Hematopoietic multipotent progenitor cell treated with erythropoietin and hydrocortisone succinate and interleukin-3 and kit ligand, for 17 days (in vitro differentiated cells): ENCODE measurements at regions not wholly inside any gene's neighbourhood (a gene's known extent, or its start where the extent isn't known, plus 50 kb on each side); places are given as distances from the start of the nearest gene placed in this dataset.

ENCODE experiments used
- DNase-seq: peaks from one replicate; pipeline ENCODE4 v3.0.0-alpha.2; 2015; ENCODE audit warnings: low spot score

GRCh38 chr20:56996533-56996932 lies 269.9 kb downstream of the BMP7 start:
- DNase-seq: no peak

DNA sequence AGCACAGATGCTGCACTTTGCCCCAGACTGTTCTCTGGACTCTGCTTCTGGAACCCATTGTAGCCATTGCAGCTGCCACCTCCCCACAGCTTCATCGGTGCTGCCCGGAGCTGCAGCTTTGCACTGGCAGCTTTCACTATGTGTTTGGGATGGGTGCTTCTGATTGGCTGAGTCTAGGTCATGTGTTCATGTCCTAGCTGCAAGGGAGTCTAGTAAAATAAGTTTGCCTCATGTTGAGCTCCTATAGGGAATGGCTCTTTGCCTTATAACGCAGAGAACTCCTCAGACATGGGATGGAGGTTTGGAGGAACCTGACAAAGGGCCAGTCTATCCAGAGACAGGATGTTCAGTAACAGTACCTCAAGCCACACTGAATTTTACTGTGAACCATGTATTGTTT lies 268.0 kb downstream of the BMP7 start:
- no peak for DNase-seq

GRCh38 chr20:57000441-57000968 lies 265.9 kb downstream of the BMP7 start:
- DNase-seq: no peak

DNA sequence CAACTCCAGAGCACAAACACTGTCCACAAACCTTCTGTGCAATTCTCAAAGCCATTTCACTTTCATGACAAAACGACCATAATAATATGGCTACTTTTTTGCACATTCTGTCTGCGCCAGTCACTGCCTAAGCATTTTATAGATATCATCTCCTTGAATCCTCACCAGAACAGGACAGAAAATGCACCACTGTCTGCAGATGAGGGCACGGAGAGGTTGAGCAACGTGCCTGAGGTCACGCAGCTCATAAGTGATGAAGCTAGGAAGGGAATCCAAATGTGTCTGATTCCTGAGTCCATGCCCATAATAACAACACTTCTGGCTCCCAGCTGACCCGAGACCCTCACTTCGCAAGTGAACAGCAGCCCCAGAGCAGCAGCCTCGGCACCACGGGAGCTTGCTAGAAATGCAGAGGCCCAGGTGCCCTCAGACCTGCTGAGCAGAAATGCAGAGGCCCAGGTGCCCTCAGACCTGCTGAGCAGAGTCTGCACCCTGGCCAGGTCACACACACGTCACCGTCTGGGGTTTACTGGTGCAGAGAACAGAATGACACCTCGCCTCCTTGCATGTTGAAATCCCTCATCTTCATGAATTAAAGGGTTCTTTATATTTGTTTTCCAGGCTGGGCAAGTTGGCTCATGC lies 265.2 kb downstream of the BMP7 start:
- no peak for DNase-seq

DNA sequence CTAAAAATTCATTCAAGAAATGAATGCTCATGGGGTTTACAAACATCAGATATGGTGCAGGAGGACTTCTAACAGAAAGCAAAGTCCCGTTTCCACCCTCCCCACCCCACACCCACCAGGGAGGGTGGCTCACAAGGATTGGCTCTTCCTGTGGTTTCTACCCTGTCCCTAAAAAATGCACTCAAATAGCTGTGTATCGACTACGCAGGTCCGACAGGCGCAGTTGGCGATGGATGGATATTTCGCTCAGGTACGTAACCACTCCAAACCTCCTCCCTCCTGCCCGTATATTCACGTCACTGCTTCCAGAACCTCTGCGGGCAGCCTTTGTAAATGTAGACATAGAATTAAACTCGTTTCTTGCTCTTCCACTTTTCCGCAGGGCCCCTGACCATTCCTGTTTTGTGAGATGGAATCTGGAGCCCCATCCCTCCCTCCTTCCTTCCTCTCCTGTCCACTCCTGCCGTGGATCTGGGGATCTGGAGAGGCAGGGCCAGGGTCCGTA lies 264.3 kb downstream of the BMP7 start:
- no peak for DNase-seq

DNA sequence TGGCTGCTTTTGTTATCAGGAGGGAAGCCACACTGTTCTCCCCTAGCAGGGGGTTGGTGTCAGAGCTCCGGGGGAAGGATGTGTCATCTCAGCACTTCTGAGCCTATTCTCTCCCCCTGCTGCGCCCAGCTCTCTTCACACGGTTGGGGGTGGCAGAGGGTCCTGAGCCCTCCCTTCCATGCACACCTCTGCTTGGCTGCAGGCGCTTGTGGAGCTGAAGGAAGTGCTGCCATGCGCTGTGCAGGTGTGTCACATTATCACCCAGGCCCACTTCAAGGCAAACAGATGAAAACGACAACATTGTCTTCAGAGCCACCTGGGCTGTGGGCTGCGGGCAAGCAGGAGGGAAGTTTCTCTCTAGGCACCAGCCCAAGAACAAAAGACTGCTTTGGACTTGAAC lies 263.4 kb downstream of the BMP7 start:
- DNase-seq: no peak

GRCh38 chr20:57004416-57004815 lies 262.0 kb downstream of the BMP7 start:
- DNase-seq: no peak

DNA sequence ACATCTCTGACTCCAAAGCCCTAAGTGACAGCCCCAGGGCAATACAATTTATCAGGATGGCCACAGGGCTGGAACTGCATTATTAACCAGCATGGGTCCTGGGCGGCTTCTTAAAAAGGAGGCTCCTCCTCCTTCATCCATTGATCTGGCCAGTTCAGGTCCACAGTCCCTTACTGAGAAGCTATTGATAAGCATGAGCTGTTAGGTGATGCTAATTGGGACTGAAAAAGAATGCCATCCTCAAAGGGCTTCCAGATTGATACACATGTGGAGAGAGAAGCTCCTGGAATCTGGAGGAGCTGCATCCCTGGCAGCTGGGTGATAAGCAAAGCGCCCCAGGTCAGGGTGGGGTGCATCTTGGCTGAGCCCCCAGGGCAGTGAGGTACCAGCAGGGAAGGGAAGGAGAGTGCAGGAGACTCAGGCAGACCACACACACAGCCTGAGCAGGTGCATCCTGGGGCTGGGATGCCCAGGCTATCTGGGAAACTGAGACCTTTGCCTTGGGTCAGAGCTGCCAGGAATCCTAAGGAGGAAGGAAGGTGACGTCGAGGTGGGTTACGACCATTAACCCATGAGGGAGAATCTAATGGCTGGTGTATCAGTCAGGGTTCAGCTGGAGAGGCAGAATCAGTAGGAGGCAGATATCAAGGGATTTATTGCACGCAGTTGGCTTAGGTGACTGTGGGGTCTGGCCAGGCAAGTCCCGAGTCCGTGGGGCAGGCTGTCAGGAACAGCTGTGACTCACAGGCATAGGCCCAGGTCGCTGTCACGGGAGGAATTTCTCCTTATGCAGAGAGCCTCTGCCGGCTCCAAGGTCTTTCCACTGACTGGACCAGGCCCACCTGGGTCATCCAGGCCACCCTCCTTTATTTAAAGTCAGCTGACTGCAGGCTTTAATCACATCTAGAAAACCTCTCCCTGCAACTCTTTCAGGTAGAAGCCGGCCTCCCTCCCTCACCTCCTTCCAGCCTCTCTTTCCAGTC lies 261.2 kb downstream of the BMP7 start:
- no peak for DNase-seq

DNA sequence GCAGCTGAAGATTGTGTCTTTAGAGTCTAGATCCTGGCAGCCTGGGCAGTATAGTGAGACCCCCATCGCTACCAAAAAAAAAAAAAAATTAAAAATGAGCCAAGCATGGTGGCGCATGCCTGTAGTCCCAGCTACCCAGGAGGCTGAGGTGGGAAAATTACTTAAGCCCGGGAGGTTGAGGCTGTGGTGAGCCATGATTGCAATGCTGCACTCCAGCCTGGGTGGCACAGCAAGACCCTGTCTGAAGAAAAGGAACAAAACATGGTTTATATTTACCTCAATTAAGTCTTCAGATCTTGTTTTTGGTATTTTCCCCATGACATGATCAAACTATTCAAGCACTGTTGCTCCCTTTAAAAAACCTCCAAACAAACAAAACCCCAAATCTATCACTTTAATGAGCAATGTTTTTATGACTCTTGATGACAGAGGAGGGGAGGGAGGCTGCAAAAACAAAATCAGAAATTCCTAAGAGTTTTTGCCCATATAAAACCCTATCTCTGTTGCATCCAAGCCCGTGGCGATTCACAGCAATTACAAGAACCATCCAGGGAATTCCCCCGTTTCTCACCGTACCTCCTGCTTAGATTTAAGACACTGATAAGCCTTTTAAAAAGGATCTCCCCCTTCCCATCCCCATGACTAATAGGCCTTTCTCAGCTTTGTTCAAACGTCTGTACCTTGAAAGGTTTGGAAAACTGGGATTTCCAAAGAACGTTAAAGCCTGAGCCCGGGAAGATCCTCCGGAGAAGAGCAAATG lies 259.9 kb downstream of the BMP7 start:
- DNase-seq: no peak

DNA sequence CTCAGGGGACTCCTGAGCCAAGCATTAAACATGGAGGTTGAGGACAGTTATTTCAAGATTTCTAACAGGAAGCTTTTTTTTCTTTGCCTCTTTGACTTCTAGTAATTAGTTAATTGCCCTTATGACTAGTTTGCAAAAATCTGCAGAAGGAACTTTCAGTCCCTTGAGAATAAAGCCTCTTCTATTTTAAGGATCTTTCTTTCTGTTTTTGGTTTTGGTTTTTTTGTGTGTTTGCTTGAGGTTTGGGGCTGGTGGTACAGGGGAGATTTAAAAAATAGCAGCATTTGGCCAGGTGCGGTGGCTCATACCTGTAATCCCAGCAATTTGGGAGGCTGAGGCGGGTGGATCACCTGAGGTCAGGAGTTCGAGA lies 259.3 kb downstream of the BMP7 start:
- DNase-seq: no peak

GRCh38 chr20:57008217-57008616 lies 258.2 kb downstream of the BMP7 start:
- DNase-seq: no peak

DNA sequence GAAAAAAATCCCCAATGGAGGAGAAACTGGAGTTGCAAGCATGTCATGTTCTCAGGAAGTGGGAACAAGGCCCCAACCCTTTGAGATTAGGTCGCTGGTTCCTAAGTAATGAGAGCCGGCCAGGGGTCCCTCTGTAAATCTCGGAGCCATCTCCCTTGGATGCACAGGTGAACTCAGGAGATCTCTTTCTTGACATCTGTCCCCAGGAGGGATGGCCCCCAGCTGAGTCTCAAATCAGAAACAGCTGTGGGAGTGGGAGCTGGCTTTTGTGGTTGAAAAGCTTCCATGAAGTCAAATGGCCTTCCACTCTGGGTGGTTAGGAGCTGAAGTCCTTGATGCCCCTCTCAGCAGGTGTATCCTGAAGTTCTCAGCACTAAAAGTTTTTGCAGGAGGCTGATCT lies 257.1 kb downstream of the BMP7 start:
- no peak for DNase-seq

DNA sequence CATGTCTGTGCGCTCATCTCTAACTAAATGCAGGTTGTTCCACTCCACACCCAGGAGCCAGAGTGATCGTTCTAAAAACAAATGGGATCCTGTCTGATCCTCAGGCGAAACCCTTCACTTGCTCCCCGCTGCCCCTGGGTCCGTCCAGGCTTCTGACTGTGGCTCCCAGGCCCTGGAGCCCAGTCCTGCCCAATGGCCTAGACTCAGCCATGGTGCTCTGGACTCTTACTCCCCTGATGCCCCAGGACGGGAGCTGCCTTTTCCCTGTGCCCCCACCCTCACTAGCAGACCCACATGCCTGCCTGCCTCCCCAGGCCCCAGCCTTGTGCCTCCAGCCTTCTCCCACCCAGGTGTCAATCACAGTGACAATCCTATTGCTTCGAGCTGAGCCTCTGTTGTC lies 256.7 kb downstream of the BMP7 start:
- DNase-seq: no peak

GRCh38 chr20:57012691-57013090 lies 253.8 kb downstream of the BMP7 start:
- DNase-seq: no peak

DNA sequence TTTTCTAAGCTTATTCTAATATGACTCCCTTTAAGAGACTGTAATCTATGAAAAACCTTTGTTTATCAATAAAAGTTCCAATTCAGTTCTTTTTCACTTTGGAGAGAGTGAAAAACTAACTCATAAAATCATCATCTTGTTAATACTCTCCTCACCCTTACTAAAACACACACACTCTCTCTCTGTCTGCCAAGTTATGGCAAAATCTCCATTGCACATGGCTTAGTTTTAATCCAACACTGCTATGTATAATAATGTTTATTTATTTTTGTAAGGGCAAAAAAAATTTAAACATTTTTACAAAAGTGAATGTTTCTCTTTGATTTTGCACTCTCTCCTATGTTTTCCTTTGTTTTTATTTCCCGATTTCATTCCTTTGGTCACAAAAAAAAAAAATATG lies 253.2 kb downstream of the BMP7 start:
- DNase-seq: no peak

DNA sequence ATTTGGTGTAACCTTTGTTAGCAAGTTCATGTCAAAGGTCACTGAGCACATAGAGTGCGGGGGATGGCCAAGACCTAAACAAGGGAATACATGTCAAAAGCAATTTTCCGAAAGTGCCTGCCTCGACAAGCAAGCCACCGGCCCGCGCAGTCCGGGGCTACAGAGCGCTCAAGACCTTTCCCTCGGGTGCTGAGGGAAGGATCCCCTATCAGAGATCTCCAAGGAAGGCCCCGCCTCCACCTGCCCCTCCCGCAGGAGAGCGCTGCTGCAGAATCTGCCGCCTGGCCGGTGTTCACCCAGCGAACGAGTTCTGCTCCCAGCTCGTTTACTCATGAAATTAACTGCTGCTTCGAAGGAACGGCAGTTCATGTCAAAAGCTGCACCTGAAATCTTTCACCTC lies 252.7 kb downstream of the BMP7 start:
- DNase-seq: no peak

DNA sequence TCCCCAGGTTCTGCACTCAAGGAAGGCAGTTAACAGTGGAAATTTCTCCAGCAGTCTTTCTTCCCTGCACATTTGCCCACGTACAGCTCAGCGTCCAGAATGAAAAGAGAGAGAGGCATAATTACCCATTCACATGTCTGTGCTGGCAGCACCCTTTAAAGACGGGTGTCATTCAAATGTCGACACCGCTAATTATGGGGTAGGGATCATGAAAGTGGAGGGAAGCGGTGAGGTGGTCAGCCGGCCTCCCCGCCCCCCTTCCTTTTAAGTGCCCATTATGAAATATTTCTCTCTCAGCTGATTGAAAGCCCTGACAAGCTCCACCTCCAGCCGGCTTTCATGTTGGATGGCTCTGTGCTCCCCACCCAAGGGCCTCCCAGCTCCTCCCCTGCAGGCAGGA lies 246.1 kb downstream of the BMP7 start:
- DNase-seq: no peak

DNA sequence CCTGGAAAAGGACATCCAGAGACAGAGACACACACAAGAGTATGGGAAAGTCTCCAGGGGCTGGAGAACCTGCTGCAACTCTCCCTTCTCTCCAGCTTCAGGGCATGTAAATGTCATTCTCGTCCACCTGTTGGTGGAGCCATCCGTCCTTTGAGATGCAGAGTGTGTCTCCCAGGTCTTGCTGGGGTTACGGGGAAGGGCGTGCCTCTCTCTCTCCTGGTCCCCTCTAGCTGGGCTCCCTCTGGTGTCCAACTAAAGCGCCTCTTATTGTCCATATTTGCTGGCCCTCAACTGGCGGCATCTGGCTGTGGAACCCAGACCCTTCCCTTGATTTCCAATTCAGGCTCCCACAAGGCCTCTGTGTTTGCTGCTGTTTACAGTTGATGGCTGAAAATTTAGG lies 244.1 kb downstream of the BMP7 start:
- no peak for DNase-seq

GRCh38 chr20:57023007-57023406 lies 243.4 kb downstream of the BMP7 start:
- no peak for DNase-seq

- no peak for DNase-seq
These were observed 242.4 kb downstream of the BMP7 start for GRCh38 chr20:57023997-57024396.

DNA sequence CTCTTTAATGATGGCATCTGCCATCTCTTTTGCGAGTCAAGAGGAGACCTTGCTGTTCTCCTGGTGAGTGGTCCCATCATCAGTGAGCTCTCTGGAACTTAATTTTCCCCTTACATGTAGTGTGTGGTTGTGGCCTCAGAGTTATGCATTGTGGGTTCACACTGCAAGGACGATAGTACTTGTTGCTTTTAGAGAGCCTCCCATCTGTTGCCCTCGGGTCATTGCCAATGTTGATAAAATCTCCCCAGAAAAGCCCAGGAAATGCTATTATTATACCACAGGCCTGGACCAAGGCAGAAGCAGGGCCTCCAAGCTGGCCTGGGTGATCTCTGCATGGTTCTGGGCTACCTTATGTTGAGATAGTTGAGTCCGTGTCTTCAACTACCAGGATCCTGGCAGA lies 241.6 kb downstream of the BMP7 start:
- no peak for DNase-seq

GRCh38 chr20:57025261-57025660 lies 241.2 kb downstream of the BMP7 start:
- DNase-seq: no peak
